Endodermal cell (in vitro differentiated cells): ENCODE measurements at regions not wholly inside any gene's neighbourhood (a gene's known extent, or its start where the extent isn't known, plus 50 kb on each side); places are given as distances from the start of the nearest gene placed in this dataset.

ENCODE experiments used
- DNase-seq: peaks from one replicate; pipeline ENCODE4 v3.0.0-alpha.2; 2017
- H3K27ac ChIP-seq: 2 replicates; pipeline ENCODE4 v1.5.1; 2013; ENCODE audit warnings: mild to moderate bottlenecking, low read depth, low read length, moderate library complexity
- H3K27me3 ChIP-seq: 2 replicates; pipeline ENCODE4 v1.6.1; 2013; ENCODE audit warnings: mild to moderate bottlenecking, low read length, moderate library complexity; ENCODE audit not compliant: insufficient read depth, control insufficient read depth, poor library complexity, severe bottlenecking
- H3K36me3 ChIP-seq: 2 replicates; pipeline ENCODE4 v1.7.0; 2013; ENCODE audit warnings: mild to moderate bottlenecking, low read length, moderate library complexity; ENCODE audit not compliant: control insufficient read depth, insufficient read depth
- H3K4me1 ChIP-seq: one replicate; pipeline ENCODE4 v1.7.0; 2013; ENCODE audit warnings: low read length; ENCODE audit not compliant: control insufficient read depth, insufficient read depth
- H3K4me3 ChIP-seq: 2 replicates; pipeline ENCODE4 v1.5.1; 2013; ENCODE audit warnings: mild to moderate bottlenecking, low read length, moderate library complexity
- H3K9ac ChIP-seq: 2 replicates; pipeline ENCODE4 v1.6.1; 2013; ENCODE audit warnings: mild to moderate bottlenecking, low read length, moderate library complexity; ENCODE audit not compliant: poor library complexity, severe bottlenecking; ENCODE audit errors: extremely low read depth
- H3K9me3 ChIP-seq: 2 replicates; pipeline ENCODE4 v1.6.1; 2013; ENCODE audit warnings: mild to moderate bottlenecking, low read length, moderate library complexity; ENCODE audit not compliant: control insufficient read depth
- H3K27ac Mint-ChIP-seq: 2 replicates; pipeline ENCODE4 v1.8.0; 2020; ENCODE audit warnings: mixed read lengths
- H3K27me3 Mint-ChIP-seq: 2 replicates; pipeline ENCODE4 v1.8.0; 2021; ENCODE audit warnings: mild to moderate bottlenecking, mixed read lengths; ENCODE audit not compliant: insufficient read depth
- H3K36me3 Mint-ChIP-seq: 2 replicates; pipeline ENCODE4 v1.8.0; 2020; ENCODE audit warnings: low read depth, mixed read lengths
- H3K4me1 Mint-ChIP-seq: 2 replicates; pipeline ENCODE4 v1.8.0; 2020; ENCODE audit warnings: mixed read lengths
- H3K4me3 Mint-ChIP-seq: 2 replicates; pipeline ENCODE4 v1.8.0; 2020; ENCODE audit warnings: mild to moderate bottlenecking, moderate library complexity, mixed read lengths
- H3K9me3 Mint-ChIP-seq: 2 replicates; pipeline ENCODE4 v1.8.0; 2020; ENCODE audit warnings: mild to moderate bottlenecking, mixed read lengths
- WGBS, 2 experiments: methylation state at CpG; one replicate each; pipeline versions ENCODE4 v1.1.5 to v1.1.7; 2013; ENCODE audit warnings: missing lambda C conversion rate in 2 of 2, mixed read lengths in 1 of 2; ENCODE audit not compliant: insufficient coverage in 1 of 2, insufficient read length in 1 of 2; 5-methylcytosine and 5-hydroxymethylcytosine counted together
- TF ChIP-seq, protein P1 (sequence below): fragments of 200-600 bp; sonication (generic); conservative IDR thresholded peaks from 2 replicates; pipeline ENCODE4 v1.5.0; 2021; ENCODE audit warnings: antibody characterized with exemption, mild to moderate bottlenecking

DNA sequence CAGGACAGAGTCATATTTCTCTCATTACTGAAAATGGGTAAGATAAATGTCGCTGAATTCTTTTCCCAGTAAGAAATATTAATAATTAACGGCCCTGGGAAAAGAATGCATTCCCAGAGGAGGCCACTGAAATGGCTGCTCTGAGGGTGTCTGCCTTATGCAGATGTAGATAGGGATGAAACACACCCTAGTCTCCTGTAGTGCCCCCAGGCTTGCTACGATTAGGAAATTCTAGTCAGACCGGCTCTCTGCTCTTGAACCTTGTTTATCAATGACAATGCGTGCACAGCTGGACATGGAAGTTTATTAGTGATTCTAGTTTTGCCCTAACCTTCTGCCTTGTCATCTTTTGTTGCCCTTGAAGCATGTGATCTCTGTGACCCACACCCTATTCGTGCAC lies 291.1 kb downstream of the ZNF248 start:
- peaks cover 65% of the 10 kb centered on the region for H3K9me3 ChIP-seq
- Mint-ChIP-seq H3K27ac (no peak overlapping the region), H3K36me3 (no peaks in the 10 kb centered on the region), H3K9me3 (peaks cover 83% of the 10 kb centered on the region), H3K27me3 (no peaks in the 10 kb centered on the region), H3K4me1 (no peaks in the 10 kb centered on the region), H3K4me3 (no peak overlapping the region)
- TF ChIP-seq, protein P1, sequence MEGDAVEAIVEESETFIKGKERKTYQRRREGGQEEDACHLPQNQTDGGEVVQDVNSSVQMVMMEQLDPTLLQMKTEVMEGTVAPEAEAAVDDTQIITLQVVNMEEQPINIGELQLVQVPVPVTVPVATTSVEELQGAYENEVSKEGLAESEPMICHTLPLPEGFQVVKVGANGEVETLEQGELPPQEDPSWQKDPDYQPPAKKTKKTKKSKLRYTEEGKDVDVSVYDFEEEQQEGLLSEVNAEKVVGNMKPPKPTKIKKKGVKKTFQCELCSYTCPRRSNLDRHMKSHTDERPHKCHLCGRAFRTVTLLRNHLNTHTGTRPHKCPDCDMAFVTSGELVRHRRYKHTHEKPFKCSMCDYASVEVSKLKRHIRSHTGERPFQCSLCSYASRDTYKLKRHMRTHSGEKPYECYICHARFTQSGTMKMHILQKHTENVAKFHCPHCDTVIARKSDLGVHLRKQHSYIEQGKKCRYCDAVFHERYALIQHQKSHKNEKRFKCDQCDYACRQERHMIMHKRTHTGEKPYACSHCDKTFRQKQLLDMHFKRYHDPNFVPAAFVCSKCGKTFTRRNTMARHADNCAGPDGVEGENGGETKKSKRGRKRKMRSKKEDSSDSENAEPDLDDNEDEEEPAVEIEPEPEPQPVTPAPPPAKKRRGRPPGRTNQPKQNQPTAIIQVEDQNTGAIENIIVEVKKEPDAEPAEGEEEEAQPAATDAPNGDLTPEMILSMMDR = no peak
- H3K27me3 ChIP-seq = no peaks in the 10 kb centered on the region
- H3K27ac ChIP-seq = no peak overlapping the region
- H3K9ac ChIP-seq = no peak overlapping the region
- no peaks in the 10 kb centered on the region for H3K4me1 ChIP-seq
- H3K36me3 ChIP-seq = no peaks in the 10 kb centered on the region
- 76 to 79% methylated on average over 4 to 6 of the region's 6 CpGs for WGBS, 2 experiments
- H3K4me3 ChIP-seq = no peak overlapping the region
- DNase-seq = no peak

DNA sequence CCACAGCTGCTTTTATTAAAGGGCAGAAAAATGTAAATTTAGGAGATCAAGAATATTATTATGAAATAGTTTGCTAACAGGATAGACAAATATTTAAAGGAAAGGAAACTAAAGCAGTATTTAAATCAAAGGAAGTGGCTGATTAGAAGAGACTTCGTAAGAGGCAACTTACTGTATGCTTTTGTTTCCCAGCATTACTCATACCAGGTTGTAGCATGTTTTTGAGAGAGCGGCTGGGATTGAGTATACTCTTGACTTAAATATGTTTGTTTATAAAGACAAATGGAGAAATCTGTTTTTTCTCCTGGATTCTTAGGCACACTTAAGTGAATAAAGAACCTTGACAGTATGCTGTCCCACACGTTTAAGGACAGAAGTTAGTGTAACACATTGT lies 293.7 kb downstream of the ZNF248 start:
- 69 to 88% methylated on average over 2 to 3 of the region's 3 CpGs for WGBS, 2 experiments
- Mint-ChIP-seq H3K4me1 (no peaks in the 10 kb centered on the region), H3K27me3 (no peaks in the 10 kb centered on the region)

DNA sequence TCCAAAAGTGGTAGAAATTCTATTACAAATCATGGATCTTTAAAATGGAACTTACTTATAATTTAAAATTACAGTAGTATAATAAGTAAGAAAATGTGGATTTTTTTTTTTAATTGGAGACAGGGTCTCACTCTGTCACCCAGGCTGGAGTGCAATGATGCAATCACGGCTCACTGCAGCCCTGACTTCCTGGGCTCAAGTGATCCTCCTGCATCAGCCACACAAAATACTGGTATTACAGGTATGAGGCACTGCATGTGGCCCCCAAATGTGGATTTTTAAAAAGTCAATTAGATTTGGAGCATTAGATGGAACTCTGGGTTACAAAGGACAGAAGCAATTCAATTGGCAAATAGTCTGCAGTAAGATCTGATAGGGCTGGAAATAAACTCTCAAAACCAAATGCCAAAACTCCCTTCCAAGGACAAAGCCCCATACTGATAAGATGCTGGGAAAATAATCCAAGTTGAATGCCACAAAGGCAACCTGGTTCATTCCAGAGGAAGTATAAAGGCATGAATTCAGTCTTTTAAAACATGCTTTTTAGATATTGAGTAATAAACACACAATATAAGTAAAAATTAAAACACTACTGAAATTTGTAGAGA lies 294.2 kb downstream of the ZNF248 start:
- Mint-ChIP-seq H3K27me3 (no peaks in the 10 kb centered on the region), H3K27ac (no peak overlapping the region), H3K36me3 (no peaks in the 10 kb centered on the region), H3K4me3 (no peak overlapping the region), H3K9me3 (peaks cover 76% of the 10 kb centered on the region), H3K4me1 (no peaks in the 10 kb centered on the region)
- no peaks in the 10 kb centered on the region for H3K36me3 ChIP-seq
- TF ChIP-seq, protein P1 = no peak
- WGBS, 2 experiments = 93% methylated on average over 1 of the region's 1 CpG; no CpG with 5 or more reads in 1 of the 2 experiments
- H3K27me3 ChIP-seq = no peaks in the 10 kb centered on the region
- H3K9ac ChIP-seq = no peak overlapping the region
- H3K4me3 ChIP-seq = no peak overlapping the region
- H3K4me1 ChIP-seq = no peaks in the 10 kb centered on the region
- no peak overlapping the region for H3K27ac ChIP-seq
- H3K9me3 ChIP-seq = peaks cover 50% of the 10 kb centered on the region
- no peak for DNase-seq

More for the DNA sequence above, 293.7 kb downstream of the ZNF248 start:
- Histone ChIP-seq H3K4me1 (no peaks in the 10 kb centered on the region), H3K9me3 (peaks cover 55% of the 10 kb centered on the region), H3K36me3 (no peaks in the 10 kb centered on the region), H3K9ac (no peak overlapping the region), H3K4me3 (no peak overlapping the region), H3K27ac (no peak overlapping the region), H3K27me3 (no peaks in the 10 kb centered on the region)
- Mint-ChIP-seq H3K27ac (no peak overlapping the region), H3K36me3 (no peaks in the 10 kb centered on the region), H3K9me3 (peaks cover 79% of the 10 kb centered on the region), H3K4me3 (no peak overlapping the region)
- TF ChIP-seq, protein P1 = no peak
- no peak for DNase-seq
